ENCODE measurements at regions not wholly inside any gene's neighbourhood (a gene's known extent, or its start where the extent isn't known, plus 50 kb on each side); places are given as distances from the start of the nearest gene placed in this dataset.

- TF ChIP-seq CTCF (IDR thresholded peaks at IDR 0.05) (no peak), EP300 (IDR thresholded peaks at IDR 0.05) (no peak), POLR2AphosphoS5 (IDR thresholded peaks at IDR 0.05) (no peak), POLR2A (IDR thresholded peaks at IDR 0.05) (no peak)
These were observed 976.1 kb upstream of the MAP3K7 start for GRCh38 chr6:91562955-91563354.

Measured in upper lobe of left lung (tissue), 4 donors.